Lower leg skin (tissue), 3 donors: ENCODE measurements at regions not wholly inside any gene's neighbourhood (a gene's known extent, or its start where the extent isn't known, plus 50 kb on each side); places are given as distances from the start of the nearest gene placed in this dataset.

ENCODE experiments used
- CTCF ChIP-seq, 3 donors: fragments of 450-650 bp; IDR thresholded peaks; one replicate each; pipeline ENCODE4 v1.5.1; 2016; ENCODE audit warnings: antibody characterized with exemption in 3 of 3, mild to moderate bottlenecking in 3 of 3, moderate library complexity in 2 of 3
- POLR2A ChIP-seq, 2 donors: fragments of 450-650 bp; IDR thresholded peaks; one replicate each; pipeline ENCODE4 v1.6.1; 2016 to 2017; ENCODE audit warnings: antibody characterized with exemption in 2 of 2, mild to moderate bottlenecking in 1 of 2, moderate library complexity in 1 of 2

GRCh38 chrX:39251995-39252394 is 450.7 kb downstream of the MID1IP1 start:
- no peak for TF ChIP-seq CTCF (IDR thresholded peaks at IDR 0.05)
- no peak for TF ChIP-seq POLR2A (IDR thresholded peaks at IDR 0.05)
